HG02588 (cell line): ENCODE measurements at regions not wholly inside any gene's neighbourhood (a gene's known extent, or its start where the extent isn't known, plus 50 kb on each side); places are given as distances from the start of the nearest gene placed in this dataset.
"Not testable (repeated sequence)": the region's sequence is repeated elsewhere in the genome, so short reads cannot be mapped to it uniquely, and the experiment has no call there.

ENCODE experiments used
- ATAC-seq: cut with Tn5 transposase; IDR thresholded peaks from one replicate; pipeline ENCODE4 v1.9.1; 2021; ENCODE audit warnings: mild to moderate bottlenecking, moderate library complexity; ENCODE audit not compliant: unreplicated experiment

DNA sequence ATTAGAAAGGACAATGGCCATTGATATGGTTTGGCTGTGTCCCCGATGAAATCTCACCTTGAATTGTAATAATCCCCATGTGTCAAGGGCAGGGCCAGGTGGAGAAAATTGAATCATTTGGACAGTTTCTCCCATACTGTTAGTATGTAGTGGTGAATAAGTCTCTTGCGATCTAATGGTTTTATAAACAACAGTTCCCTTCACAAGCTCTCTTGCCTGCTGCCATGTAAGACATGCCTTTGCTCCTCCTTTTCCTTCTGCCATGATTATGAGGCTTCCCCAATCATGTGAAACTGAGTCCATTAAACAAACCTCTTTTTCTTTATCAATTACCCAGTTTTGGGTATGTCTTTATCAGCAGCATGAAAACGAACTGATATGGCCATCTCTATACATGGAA is 302.7 kb downstream of the SFMBT2 start:
- no peak for ATAC-seq

DNA sequence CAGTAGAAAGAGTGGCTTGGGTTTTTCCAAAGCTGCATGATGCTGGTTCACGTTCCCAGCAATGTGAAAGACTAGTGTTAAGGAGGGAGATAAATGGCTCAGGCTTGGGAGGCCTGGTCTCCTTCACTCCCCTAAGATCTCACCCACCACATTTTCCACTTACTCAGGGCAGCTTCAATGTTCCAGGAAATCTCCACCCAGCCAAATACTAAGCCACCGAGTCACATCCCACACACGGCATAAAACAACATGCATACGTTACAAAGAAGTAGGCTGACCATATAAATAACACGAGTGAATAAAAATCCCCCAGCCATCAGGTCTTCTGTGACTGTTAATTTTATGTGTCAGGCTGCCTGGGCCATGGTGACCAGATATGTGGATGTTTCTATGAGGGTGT is 303.5 kb downstream of the SFMBT2 start:
- no peak for ATAC-seq

DNA sequence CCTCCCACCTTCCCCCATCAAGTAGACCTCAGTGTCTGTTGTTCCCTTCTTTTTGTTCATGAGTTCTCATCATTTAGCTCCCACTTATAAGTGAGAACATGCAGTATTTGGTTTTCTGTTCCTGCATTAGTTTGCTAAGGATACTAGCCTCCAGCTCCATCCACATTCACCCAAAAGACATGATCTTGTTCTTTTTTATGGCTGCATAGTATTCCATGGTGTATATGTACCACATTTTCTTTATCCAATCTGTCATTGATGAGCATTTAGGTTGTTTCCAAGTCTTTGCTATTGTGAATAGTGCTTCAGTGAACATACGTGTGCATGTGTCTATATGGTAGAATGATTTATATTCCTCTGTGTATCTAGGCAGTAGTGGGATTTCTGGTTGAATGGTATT is 306.5 kb downstream of the SFMBT2 start:
- ATAC-seq: not testable (repeated sequence)

DNA sequence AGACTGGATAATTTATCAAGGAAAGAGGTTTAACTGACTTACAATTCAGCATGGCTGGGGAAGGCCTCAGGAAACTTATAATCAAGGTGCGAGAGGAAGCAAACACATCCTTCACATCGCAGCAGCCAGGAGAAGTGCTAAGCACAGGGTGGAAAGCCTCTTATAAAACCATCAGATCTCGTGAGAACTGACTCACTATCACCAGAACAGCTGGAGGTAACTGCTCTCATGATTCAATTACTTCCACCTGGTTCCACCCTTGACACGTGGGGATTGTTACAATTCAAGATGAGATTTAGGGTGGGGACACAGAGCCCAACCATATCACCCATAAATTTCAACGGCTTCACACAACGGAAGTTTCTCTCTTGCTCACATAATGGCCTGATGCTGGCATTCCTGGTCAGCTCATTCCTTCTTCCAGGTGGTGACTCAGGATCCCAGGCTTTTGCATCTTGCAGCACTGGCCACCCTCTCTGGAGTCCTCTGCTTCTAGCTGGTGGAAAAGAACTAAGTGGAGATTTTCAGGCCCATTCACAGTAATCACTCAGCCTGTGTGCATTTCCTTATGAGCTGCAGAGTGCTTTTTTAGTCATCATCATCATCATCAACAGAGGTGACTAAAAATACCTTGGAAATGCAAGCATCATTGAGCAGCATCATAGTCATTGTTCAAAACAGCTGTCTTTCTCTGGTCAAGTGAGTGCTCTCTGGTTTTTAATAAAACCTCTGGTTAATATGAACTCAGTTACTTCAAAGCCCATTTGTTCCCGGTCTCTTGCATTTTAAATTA is 308.1 kb downstream of the SFMBT2 start:
- no peak for ATAC-seq

DNA sequence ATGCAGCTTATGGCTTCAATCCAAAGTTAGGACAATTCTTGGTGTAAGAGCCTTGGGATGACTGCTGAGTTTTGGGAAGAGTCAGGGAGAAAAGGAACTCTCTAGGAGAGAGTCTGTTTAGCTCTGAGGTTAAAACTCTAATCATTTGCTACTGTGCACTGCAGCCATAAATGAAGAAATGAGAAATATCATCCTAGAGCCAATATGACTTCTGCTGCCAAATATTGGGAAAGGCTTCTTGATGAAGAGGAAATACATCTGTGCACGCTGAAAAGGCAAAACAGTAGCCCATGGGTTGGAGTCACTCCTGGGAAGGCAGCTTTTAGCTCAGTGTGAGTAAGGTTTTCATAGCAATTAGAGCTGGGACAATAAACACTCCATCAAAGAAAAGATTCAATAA is 308.8 kb downstream of the SFMBT2 start:
- ATAC-seq: no peak

DNA sequence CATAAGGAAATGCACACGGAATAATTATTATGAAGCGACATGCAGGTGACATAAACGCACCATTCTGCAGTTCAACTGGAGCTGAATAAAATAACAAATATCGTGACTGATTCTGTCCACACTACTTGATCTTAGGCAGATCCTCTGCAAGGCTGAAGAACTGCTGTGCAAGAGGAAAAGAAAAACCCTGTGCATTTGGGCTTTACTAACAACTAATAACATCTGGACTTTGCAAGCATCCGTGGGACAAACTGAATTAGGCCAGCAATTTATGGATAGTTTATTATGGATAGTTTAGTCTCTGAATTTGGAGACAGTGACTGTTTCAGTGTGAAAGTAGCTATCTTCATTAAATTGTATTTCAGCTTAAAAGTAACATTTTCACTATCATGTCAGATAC is 309.4 kb downstream of the SFMBT2 start:
- no peak for ATAC-seq

DNA sequence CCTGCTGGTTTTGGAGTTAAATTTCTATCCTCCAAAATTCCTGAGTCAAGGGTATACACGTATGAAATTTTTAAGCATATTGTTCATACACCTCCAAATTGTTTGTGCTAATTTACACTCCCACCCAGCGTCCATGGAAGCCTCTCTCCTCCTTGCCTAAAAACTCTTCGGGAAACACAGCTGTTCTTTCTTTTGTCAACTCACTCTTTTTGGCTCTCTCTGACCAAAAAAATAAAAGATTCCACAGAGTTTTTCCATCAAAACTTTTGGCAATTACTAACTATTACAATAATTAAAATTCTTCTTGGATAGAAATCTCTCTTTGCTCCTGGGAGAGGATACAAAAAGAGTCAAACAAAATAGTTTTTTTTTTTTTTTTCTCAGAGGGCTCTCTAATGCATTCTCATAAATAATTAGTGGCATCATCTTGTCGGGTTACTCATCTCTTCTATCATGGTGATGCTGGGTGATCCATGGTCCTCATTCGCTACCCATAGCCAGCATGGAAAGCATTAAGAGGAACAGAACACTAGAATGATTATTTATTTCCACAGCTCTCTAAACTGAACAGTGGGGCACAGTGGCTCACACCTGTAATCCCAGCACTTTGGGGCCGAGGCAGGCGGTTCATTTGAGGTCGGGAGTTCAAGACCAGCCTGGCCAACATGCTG is 310.7 kb downstream of the SFMBT2 start:
- ATAC-seq: no peak

DNA sequence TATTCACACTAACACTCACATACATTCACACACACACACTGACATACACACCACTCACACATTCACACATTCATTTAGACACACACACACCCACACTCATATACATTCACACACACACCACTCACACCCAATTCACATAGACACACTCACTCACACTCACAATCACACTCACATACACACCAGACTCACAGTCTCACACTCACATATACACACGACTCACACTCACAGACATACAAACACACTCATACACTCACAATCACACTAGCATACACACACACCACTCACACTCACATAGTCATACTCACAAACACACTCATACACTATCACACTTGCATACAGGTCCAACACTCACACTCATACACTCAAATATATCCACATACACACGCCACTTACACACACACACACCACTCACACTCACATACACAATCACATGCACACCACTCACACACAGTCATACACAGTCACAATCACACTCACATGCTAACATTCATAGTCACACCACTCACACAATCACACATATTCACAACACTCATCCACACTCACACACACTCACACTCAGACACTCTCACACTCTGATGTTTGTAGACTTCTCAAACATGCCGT is 312.6 kb downstream of the SFMBT2 start:
- no peak for ATAC-seq

DNA sequence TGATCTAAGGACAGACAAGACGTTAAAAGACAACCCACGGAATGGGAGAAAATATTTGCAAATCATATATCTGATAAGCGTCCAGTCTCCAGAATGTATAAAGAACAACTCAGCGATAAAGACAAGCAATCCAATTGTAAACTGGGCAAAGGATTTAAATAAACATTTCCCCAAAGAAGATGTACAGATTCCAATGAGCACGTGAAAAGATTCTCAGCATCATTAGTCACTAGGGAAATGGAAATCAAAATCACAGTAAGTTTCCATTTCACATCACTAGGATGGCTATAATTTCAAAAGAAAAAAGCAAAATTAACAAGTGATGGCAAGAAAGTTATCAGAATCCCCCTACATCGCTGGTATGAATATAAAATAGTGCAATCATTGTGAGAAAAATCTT is 316.1 kb downstream of the SFMBT2 start:
- no peak for ATAC-seq

DNA sequence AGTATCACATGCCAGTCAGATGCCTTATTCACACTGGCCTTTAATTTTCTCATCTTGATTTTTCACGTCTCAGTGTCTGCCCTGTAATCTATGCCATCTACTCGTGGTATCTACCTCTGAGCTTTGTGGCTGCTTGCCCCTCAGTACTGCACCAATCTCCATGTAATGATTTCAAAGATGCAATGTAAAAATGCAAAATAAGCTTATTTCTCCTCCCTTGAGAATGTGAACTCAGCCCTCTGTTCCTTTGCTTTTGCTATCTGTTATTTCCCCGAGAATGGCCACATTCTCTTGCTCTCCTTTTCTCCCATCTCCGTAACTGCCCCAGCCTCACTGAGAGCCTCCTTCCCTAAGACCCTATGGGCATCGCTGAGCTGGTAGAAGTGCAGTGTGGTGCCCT is 317.5 kb downstream of the SFMBT2 start:
- no peak for ATAC-seq

DNA sequence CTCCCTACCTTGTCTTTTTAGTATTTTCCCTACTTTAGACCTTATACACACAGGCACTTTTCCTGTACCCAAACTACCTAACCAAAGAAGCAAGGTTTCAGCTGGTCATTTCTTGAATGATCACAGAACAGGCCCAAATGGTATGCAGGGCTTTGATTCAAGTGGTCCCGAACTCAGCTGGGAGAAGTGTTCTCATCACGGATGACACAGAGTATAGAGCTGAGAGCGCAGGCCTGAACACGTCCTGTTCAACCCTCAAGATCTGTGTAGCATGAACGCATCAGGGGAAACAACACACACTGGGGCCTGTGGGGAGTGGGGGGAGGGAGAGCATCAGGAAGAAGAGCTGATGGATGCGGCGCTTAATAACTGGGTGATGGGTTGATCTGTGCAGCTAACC is 318.2 kb downstream of the SFMBT2 start:
- no peak for ATAC-seq

DNA sequence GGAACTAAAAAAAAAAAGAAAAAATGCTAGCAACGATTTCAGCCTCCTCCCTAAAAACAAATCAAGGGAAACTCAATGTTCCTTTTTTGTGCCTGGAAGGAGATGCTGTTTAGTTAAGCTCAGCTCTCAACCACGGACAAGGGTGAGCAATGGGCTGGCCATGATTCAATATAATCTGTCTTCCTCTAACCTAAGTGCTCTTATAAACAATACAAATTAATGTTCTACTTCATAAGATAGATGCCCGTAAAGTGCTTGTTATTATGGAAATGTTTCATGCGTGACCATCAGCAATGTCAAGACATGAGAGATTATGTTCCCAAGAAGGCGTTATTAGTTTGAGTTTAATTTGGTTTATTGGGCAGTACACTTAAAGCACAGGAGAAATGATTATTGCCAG is 320.3 kb downstream of the SFMBT2 start:
- no peak for ATAC-seq

DNA sequence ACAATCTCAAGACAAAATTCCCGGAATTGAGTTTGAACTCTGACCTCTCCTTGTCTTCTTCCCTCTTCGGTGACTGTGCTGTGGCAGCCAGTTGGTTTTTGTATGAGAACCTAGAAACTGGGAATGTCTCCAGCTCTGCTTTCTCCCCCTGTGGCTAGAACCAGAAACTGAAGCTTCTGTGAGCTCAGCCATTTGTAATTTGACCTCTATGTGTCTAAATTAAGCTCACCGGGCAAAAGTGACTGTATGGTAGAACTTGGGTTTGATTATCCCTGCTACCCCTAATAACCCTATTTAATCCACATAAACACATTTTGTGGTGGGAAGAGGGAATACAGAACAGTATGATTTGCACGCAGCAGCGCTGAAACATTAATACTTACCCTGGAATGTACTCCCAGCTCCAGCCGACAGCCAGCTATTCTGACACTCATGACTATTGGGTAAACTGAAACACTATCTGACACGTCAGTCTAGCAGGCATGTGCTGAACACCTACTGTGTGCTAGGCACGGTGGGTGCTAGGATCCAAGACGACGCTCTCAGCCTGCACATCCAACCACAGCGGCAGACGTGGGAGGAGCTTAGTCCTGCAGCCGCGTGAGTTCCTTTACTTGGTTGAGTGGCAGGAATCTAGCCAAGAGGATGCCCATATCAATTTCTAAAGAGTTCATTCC is 324.8 kb downstream of the SFMBT2 start:
- no peak for ATAC-seq

DNA sequence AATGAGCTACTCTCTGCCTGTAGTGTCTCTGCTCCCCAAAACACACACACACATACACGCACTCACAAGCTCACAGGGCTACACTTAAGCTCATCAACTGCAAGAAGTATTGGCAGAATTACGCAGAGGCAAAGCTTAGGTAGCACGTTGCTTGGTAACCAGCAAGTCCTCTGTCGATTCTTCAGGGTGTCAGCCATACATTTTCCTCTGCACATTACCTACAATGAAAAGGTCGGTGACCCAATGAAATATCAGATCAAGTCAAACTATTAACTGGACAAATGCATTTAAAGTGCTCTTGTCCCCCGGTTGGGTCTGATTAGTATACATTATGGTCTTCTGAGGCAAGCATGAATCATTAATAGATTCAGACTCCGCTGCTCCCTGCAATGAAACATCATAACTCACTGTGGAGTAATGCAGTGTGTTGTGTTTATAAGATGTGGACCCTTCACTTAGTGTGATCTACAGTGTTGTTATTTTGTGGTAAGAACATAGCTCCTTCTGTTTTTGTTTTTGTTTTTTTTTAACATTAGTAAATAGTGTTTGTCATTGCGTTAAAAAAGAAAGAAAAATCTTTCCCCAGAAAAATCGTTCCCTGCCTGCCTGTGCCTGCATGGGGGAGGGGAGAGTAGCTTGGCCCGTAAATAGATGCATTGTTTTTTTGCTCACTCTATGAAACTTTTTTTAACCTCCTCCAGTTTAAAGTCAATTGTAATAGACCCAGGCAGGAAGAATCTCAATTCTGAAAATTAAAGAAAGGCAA is 325.5 kb downstream of the SFMBT2 start:
- ATAC-seq: no peak

DNA sequence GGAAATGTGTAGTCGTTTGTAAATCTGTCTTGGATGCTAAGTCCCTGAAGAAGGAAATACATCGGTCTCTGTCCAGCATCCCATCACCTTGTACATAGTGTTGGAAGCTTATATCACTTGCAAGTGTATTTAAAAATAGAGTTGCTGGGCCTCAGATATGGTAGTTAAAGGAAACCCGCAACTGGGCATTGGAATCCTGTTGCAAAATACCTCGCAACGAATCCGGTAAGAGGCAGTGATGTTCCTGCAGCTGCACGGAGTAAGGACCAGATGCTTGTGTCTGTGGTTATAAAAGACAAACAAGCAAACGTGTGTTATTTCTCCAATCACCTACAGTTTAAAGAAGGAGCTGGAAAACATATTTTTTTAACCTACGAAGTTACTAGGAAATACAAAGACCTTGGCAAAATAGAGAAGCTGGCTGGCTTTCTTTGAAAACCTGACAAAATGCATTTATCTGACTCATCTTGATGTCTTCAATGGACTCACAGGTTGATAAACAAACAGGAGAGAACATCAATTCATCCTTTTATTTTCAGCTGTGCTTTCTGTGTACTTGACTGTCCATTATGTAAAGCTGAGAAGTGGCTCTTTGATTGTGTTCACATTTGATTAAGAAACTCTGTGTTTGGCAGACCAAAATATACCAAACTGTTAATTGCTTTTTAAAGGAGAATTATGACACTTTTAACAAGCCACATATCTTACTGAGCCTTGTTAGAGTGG is 326.4 kb downstream of the SFMBT2 start:
- no peak for ATAC-seq

DNA sequence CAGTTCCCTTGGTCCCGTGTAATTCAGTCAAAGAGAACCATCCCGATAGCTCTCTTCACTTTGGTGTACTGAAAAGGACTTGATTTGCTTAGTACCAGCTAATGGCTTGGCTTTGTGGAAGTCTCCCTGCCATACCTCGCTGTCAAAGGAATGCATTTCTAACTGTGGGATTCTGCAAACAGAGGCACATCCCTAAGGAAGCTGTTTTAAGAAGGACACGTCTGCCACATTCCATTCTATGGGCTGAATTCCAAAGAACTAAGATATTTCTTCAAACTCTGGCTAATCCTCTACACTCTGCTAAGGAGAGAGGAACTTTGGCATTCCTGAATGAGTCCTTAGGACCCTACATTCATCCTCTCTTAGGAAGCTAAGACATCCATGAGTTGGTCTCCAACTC is 327.9 kb downstream of the SFMBT2 start:
- ATAC-seq: no peak

DNA sequence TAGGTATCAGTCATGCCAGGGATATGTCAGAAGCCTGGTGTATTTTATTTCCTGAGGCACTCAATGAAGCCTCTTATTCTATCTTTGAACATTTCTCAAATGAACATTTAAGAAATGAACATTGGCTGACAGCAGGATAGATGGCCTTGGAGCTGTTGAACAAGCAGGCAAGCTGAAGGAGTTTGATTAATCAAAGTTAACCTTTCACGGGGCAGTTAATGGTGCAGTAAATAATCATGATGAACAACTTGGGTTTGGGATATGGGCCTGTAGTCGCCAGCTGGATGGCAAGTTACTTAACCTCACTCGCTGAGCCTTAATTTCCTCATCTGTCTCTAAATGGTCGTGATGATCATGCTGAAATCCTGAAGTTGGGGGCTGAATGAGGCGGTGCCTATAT is 333.0 kb downstream of the SFMBT2 start:
- no peak for ATAC-seq

DNA sequence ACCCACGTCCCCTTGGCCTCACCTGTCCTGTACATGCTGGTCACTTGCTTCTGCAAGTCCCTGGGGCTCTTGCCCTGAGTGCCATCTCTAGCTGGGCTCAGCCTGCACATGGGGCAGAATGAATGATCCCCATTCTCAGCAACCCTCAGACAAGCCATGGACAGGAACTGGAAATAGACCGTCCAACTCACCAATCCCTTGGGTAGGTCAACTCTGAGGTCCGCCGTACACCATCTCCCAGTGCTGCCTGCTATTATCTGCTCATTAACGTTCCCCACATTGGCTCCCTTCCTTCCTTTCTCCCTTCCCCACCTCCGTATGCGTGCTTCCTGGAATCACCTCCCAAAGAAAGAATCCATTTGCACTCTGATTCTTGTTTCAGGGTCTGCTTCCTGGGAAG is 335.0 kb downstream of the SFMBT2 start:
- ATAC-seq: no peak

DNA sequence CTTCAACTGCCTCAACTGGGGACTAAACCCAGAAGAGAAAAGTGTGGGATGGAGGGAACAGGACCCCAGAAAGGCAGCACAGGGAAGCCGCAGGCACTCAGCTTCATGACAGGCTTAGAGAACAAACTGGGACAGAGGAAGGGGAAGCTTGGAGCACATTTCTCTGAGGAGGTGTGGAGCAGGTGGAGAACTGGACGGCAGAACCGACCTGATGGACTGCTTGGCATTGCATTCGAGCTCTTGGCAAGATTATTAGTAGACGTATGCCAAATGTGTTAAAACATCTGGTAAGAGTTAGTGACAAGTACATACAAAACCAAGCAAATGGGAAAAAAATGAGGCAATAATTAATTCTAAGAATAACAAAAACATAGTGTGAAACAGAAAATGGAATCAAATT is 335.7 kb downstream of the SFMBT2 start:
- ATAC-seq: no peak

DNA sequence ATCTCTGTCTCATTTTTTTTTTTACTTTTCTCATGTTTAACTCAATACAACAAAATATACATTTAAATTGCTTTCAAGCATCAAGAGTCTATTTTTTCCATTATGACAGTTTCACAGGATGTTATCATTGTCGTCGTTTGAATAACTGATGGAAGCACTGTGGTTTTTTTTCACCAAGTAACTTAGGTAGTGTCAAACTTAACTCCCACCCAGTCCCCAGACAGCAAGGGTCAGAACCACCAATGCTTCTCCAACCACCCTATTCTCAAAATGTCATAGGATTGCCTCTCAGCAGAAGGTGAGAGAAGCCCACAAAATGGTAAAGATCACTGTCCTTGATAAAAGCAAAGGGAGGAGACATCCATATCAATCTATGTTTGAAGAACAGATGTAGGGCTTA is 339.4 kb downstream of the SFMBT2 start:
- ATAC-seq: no peak
